PC-3 (cell line): ENCODE measurements at regions not wholly inside any gene's neighbourhood (a gene's known extent, or its start where the extent isn't known, plus 50 kb on each side); places are given as distances from the start of the nearest gene placed in this dataset.
A peak's percentile ranks its signal among the peaks of the same experiment; 100 is the strongest.

Source experiments
- ATAC-seq: fragments of 200-7000 bp; cut with Tn5 transposase; 2 replicates; pipeline ENCODE4 v1.9.1; 2020; ENCODE audit warnings: mild to moderate bottlenecking, moderate library complexity
- BruUV-seq: library from RNA; stranded (reverse); fragments of 400-500 nt; replicated peaks from 2 replicates; lab custom pipeline; 2021; lab: Mats Ljungman, UMichigan
- CTCF ChIA-PET: fragments of 300-600 bp; sonication (Branson Sonifier 250); formaldehyde crosslinking; loops from one replicate; lab custom pipeline; 2022; ENCODE audit warnings: antibody characterized with exemption; lab: Charles Lee
- POLR2A ChIA-PET: fragments of 300-600 bp; sonication (Branson Sonifier 250); formaldehyde crosslinking; loops from one replicate; lab custom pipeline; 2022; ENCODE audit warnings: antibody characterized with exemption; ENCODE audit not compliant: unreplicated experiment; lab: Charles Lee
- DNase-seq: peaks from one replicate; pipeline ENCODE4 v3.0.0-alpha.2; 2015
- H2AFZ ChIP-seq: fragments of 300-600 bp; sonication (generic); 2 replicates; pipeline ENCODE4 v1.6.0; 2016; ENCODE audit warnings: antibody characterized with exemption, low read length
- H3F3A ChIP-seq: fragments of 300-600 bp; sonication (generic); one replicate; pipeline ENCODE4 v1.6.0; 2017; ENCODE audit warnings: antibody characterized with exemption, low read length, control low read depth, mild to moderate bottlenecking; ENCODE audit not compliant: unreplicated experiment
- H3K27ac ChIP-seq: fragments of 300-600 bp; sonication (generic); 2 replicates; pipeline ENCODE4 v1.5.1; 2016; ENCODE audit warnings: mild to moderate bottlenecking, low read length
- H3K27me3 ChIP-seq: fragments of 300-600 bp; sonication (generic); 2 replicates; pipeline ENCODE4 v1.6.1; 2016; ENCODE audit warnings: low read length, mixed read lengths
- H3K36me3 ChIP-seq: fragments of 300-600 bp; sonication (generic); 2 replicates; pipeline ENCODE4 v1.6.1; 2016; ENCODE audit warnings: low read depth, mixed run types, low read length, mixed read lengths
- H3K4me1 ChIP-seq: fragments of 300-600 bp; sonication (generic); 2 replicates; pipeline ENCODE4 v1.5.1; 2016; ENCODE audit warnings: low read length; ENCODE audit not compliant: insufficient read depth
- H3K4me2 ChIP-seq: fragments of 300-600 bp; sonication (generic); 2 replicates; pipeline ENCODE4 v1.6.0; 2016; ENCODE audit warnings: low read length
- H3K4me3 ChIP-seq: fragments of 300-600 bp; sonication (generic); 2 replicates; pipeline ENCODE4 v1.5.1; 2016; ENCODE audit warnings: mild to moderate bottlenecking, low read length, mixed read lengths
- H3K79me2 ChIP-seq: fragments of 300-600 bp; sonication (generic); 2 replicates; pipeline ENCODE4 v1.6.1; 2017; ENCODE audit warnings: low read length, mixed read lengths
- H3K9ac ChIP-seq: fragments of 300-600 bp; sonication (generic); 2 replicates; pipeline ENCODE4 v1.6.0; 2016; ENCODE audit warnings: mild to moderate bottlenecking, low read length
- H3K9me2 ChIP-seq: fragments of 300-600 bp; sonication (generic); replicated peaks from 2 replicates; pipeline ENCODE4 v1.6.1; 2016; ENCODE audit warnings: mixed run types, low read length, mixed read lengths
- H3K9me3 ChIP-seq: fragments of 300-600 bp; sonication (generic); 2 replicates; pipeline ENCODE4 v1.6.1; 2016; ENCODE audit warnings: low read length, mixed read lengths
- H4K20me1 ChIP-seq: fragments of 300-600 bp; sonication (generic); 2 replicates; pipeline ENCODE4 v1.6.1; 2016; ENCODE audit warnings: low read length, mixed read lengths
- CTCF ChIP-seq: fragments of 300-600 bp; sonication (generic); conservative IDR thresholded peaks from 2 replicates; pipeline ENCODE4 v1.5.1; 2017; ENCODE audit warnings: antibody characterized with exemption, low read depth, mild to moderate bottlenecking, low read length
- EZH2 ChIP-seq: fragments of 300-600 bp; sonication (generic); IDR thresholded peaks from one replicate; pipeline ENCODE4 v1.6.1; 2017; ENCODE audit warnings: antibody characterized with exemption, mild to moderate bottlenecking, low read length; ENCODE audit not compliant: unreplicated experiment
- EZH2phosphoT487 ChIP-seq: fragments of 300-600 bp; sonication (generic); IDR thresholded peaks from 2 replicates; pipeline ENCODE4 v1.6.1; 2018; ENCODE audit warnings: mild to moderate bottlenecking, antibody characterized with exemption, low read length, borderline replicate concordance
- intact Hi-C: fragments of 100-400 bp; cut with micrococcal nuclease; formaldehyde crosslinking; loops from 2 replicates; pipeline ENCODE4 v1.9.0; 2023

- DNase-seq (peak; percentile 41), ATAC-seq (peak; percentile 24; the same call in 1 of the 2 replicates)
- Histone ChIP-seq H3K9ac (no peak overlapping the region), H3K79me2 (no peaks in the 10 kb centered on the region), H3K4me2 (no peak overlapping the region), H3K27me3 (no peaks in the 10 kb centered on the region), H2AFZ (no peak overlapping the region), H3K9me2 (no peaks in the 10 kb centered on the region), H4K20me1 (no peaks in the 10 kb centered on the region), H3K27ac (no peak overlapping the region), H3K4me3 (no peak overlapping the region), H3K9me3 (no peaks in the 10 kb centered on the region), H3K36me3 (no peaks in the 10 kb centered on the region), H3F3A (no peaks in the 10 kb centered on the region), H3K4me1 (peaks cover 9% of the 10 kb centered on the region)
- intact Hi-C loops = no loop called here
- CTCF ChIA-PET = no interaction called here
- BruUV-seq = no TSS peak
- TF ChIP-seq CTCF = peak; percentile 41; the same call in 1 of the 2 replicates
- TF ChIP-seq EZH2 = no peak
- TF ChIP-seq EZH2phosphoT487 = no peak
- POLR2A ChIA-PET = no interaction called here
These were observed 485.3 kb upstream of the NFIA start for GRCh38 chr1:60596791-60597750.

GRCh38 chr1:60591583-60591982 is 490.8 kb upstream of the NFIA start:
- H3K9ac ChIP-seq = no peak overlapping the region
- ChIA-PET CTCF (no interaction called here), POLR2A (no interaction called here)
- H3K4me3 ChIP-seq = no peak overlapping the region
- intact Hi-C loops = no loop called here
- H3K9me3 ChIP-seq = no peaks in the 10 kb centered on the region
- H2AFZ ChIP-seq = no peak overlapping the region
- no TSS peak for BruUV-seq
- no peaks in the 10 kb centered on the region for H3K79me2 ChIP-seq
- no peaks in the 10 kb centered on the region for H3K27me3 ChIP-seq
- H3F3A ChIP-seq = no peaks in the 10 kb centered on the region
- no peaks in the 10 kb centered on the region for H3K36me3 ChIP-seq
- ATAC-seq (no peak), DNase-seq (no peak)
- TF ChIP-seq CTCF (no peak), EZH2 (no peak), EZH2phosphoT487 (no peak)
- no peaks in the 10 kb centered on the region for H3K9me2 ChIP-seq
- no peaks in the 10 kb centered on the region; the same call in 1 of the 2 replicates for H3K4me1 ChIP-seq
- no peak overlapping the region for H3K4me2 ChIP-seq
- no peak overlapping the region for H3K27ac ChIP-seq
- no peaks in the 10 kb centered on the region for H4K20me1 ChIP-seq

DNA sequence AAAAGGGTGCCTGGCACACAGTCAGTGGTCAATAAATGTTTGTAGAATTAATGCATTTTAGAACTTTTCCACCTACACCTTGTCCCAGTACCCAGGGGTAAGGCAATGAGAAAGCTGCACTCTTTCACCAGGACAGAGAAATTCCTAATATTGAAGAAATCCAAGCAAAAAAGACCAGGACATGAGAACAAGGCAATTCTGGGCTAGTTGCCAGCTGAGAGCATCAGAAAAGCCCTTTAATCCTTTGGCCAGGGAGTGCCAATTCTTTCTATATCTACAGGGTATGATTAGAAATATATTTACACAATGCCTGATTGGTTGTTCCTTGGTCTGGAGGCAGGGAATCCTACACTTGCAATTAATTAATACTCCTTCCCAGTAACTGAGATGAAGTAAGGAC is 492.4 kb upstream of the NFIA start:
- Histone ChIP-seq H3K36me3 (peaks cover 7% of the 10 kb centered on the region; the same call in 1 of the 2 replicates), H3K27me3 (no peaks in the 10 kb centered on the region), H3K4me2 (no peak overlapping the region), H3F3A (no peaks in the 10 kb centered on the region), H3K4me3 (no peak overlapping the region), H3K9me3 (no peaks in the 10 kb centered on the region), H3K4me1 (no peaks in the 10 kb centered on the region), H4K20me1 (no peaks in the 10 kb centered on the region), H3K27ac (no peak overlapping the region), H3K9ac (no peak overlapping the region), H2AFZ (no peak overlapping the region), H3K9me2 (no peaks in the 10 kb centered on the region), H3K79me2 (no peaks in the 10 kb centered on the region)
- ChIA-PET POLR2A (no interaction called here), CTCF (no interaction called here)
- ATAC-seq (no peak), DNase-seq (no peak)
- intact Hi-C loops = no loop called here
- no TSS peak for BruUV-seq
- TF ChIP-seq EZH2 (no peak), EZH2phosphoT487 (no peak), CTCF (no peak)
